Panc1 (cell line): ENCODE measurements at regions not wholly inside any gene's neighbourhood (a gene's known extent, or its start where the extent isn't known, plus 50 kb on each side); places are given as distances from the start of the nearest gene placed in this dataset.

Experiments used
- ATAC-seq: fragments of 200-7000 bp; cut with Tn5 transposase; 2 replicates; pipeline ENCODE4 v1.9.1; 2020; ENCODE audit warnings: mild to moderate bottlenecking, moderate library complexity
- BruUV-seq: library from RNA; stranded (reverse); fragments of 400-500 nt; replicated peaks from 2 replicates; lab custom pipeline; 2021; lab: Mats Ljungman, UMichigan
- CTCF ChIA-PET: fragments of 300-600 bp; sonication (Branson Sonifier 250); formaldehyde crosslinking; loops from one replicate; lab custom pipeline; 2022; ENCODE audit warnings: antibody characterized with exemption; lab: Charles Lee
- POLR2A ChIA-PET: fragments of 300-600 bp; sonication (Branson Sonifier 250); formaldehyde crosslinking; loops from one replicate; lab custom pipeline; 2022; ENCODE audit warnings: antibody characterized with exemption; lab: Charles Lee
- DNase-seq: peaks from one replicate; pipeline ENCODE4 v3.0.0-alpha.2; 2010; ENCODE audit warnings: low read depth, low spot score
- H3K27ac ChIP-seq: 2 replicates; pipeline ENCODE4 v1.5.1; 2011; ENCODE audit warnings: mild to moderate bottlenecking, low read length, inconsistent platforms
- H3K27me3 ChIP-seq: fragments of 200-500 bp; sonication (Bioruptor generic); 2 replicates; pipeline ENCODE4 v1.6.0; 2014; ENCODE audit warnings: low read length, inconsistent platforms; ENCODE audit not compliant: control insufficient read depth, insufficient read depth
- H3K36me3 ChIP-seq: fragments of 200-500 bp; sonication (Bioruptor generic); 2 replicates; pipeline ENCODE4 v1.5.1; 2014; ENCODE audit warnings: inconsistent platforms, mild to moderate bottlenecking, low read length, moderate library complexity; ENCODE audit not compliant: control insufficient read depth, insufficient read depth
- H3K4me1 ChIP-seq: 2 replicates; pipeline ENCODE4 v1.5.1; 2011; ENCODE audit warnings: inconsistent platforms, mild to moderate bottlenecking, low read length, moderate library complexity; ENCODE audit not compliant: control insufficient read depth, insufficient read depth
- H3K4me3 ChIP-seq, 2 experiments: 2 replicates each; pipeline ENCODE4 v1.5.1; 2011 to 2012; ENCODE audit warnings: low read depth in 2 of 2, low read length in 2 of 2, mild to moderate bottlenecking in 2 of 2, inconsistent platforms in 1 of 2, moderate library complexity in 1 of 2
- H3K9me3 ChIP-seq: fragments of 200-500 bp; sonication (Bioruptor generic); 2 replicates; pipeline ENCODE4 v1.5.1; 2014; ENCODE audit warnings: low read depth, mild to moderate bottlenecking, inconsistent platforms, low read length, moderate library complexity; ENCODE audit not compliant: control insufficient read depth, insufficient read depth
- CTCF ChIP-seq: fragments of 450-650 bp; IDR thresholded peaks from 2 replicates; pipeline ENCODE4 v1.5.1; 2017; ENCODE audit warnings: mild to moderate bottlenecking
- POLR2AphosphoS5 ChIP-seq: IDR thresholded peaks from 2 replicates; pipeline ENCODE4 v1.6.1; 2012; ENCODE audit warnings: mild to moderate bottlenecking, low read depth, low read length, moderate library complexity
- REST ChIP-seq, 2 experiments: IDR thresholded peaks; 2 replicates each; pipeline ENCODE4 v1.6.1; 2011 to 2012; ENCODE audit warnings: low read depth in 2 of 2, control low read depth in 1 of 2, low read length in 1 of 2, mild to moderate bottlenecking in 1 of 2, moderate library complexity in 1 of 2; ENCODE audit not compliant: insufficient read depth in 1 of 2
- SIN3A ChIP-seq: IDR thresholded peaks from 2 replicates; pipeline ENCODE4 v1.6.1; 2012; ENCODE audit warnings: low read depth, mild to moderate bottlenecking, low read length, moderate library complexity, borderline replicate concordance; ENCODE audit not compliant: insufficient read depth
- TCF7L2 ChIP-seq: IDR thresholded peaks from 2 replicates; pipeline ENCODE4 v1.6.1; 2011; ENCODE audit warnings: mild to moderate bottlenecking, low read depth, low read length, inconsistent platforms
- in situ Hi-C: cut with HindIII; loops from 2 replicates; pipeline ENCODE4 v1.10.0; 2016; ENCODE audit warnings: low sequenced_read_pairs, low pct_unique_long_range_greater_than_20kb
- intact Hi-C: fragments of 100-400 bp; cut with micrococcal nuclease; formaldehyde crosslinking; loops from one replicate; pipeline ENCODE4 v1.10.0; 2022; ENCODE audit not compliant: unreplicated experiment

GRCh38 chr13:111436446-111436845, 116.0 kb downstream of the TEX29 start:
- Histone ChIP-seq H3K4me3 (no peak overlapping the region), H3K27ac (no peak overlapping the region), H3K9me3 (no peaks in the 10 kb centered on the region), H3K4me1 (no peaks in the 10 kb centered on the region), H3K36me3 (no peaks in the 10 kb centered on the region), H3K27me3 (no peaks in the 10 kb centered on the region; the same call in none of the 2 replicates)
- ChIA-PET POLR2A (no interaction called here), CTCF (no interaction called here)
- no peak for ATAC-seq
- intact Hi-C loops (no loop called here), in situ Hi-C loops (no loop called here)
- BruUV-seq, result no TSS peak
- no peak for TF ChIP-seq TCF7L2
- TF ChIP-seq REST (IDR thresholded peaks at IDR 0.05; ENCODE audit: insufficient read depth in 1 of 2, low read depth in 2 of 2, low read length in 1 of 2), result no peak
- no peak for TF ChIP-seq SIN3A
- no peak for TF ChIP-seq POLR2AphosphoS5
- TF ChIP-seq CTCF, result no peak
- no peak for DNase-seq

- ChIA-PET POLR2A (no interaction called here), CTCF (no interaction called here)
- H3K27me3 ChIP-seq, result no peaks in the 10 kb centered on the region
- no peaks in the 10 kb centered on the region for H3K9me3 ChIP-seq
- intact Hi-C loops (no loop called here), in situ Hi-C loops (no loop called here)
- H3K4me1 ChIP-seq, result no peaks in the 10 kb centered on the region
- no peak for DNase-seq
- H3K36me3 ChIP-seq, result no peaks in the 10 kb centered on the region
- no peak for TF ChIP-seq SIN3A
- no peak for TF ChIP-seq REST (IDR thresholded peaks at IDR 0.05; ENCODE audit: insufficient read depth in 1 of 2, low read depth in 2 of 2, low read length in 1 of 2)
- no peak for TF ChIP-seq POLR2AphosphoS5
- TF ChIP-seq TCF7L2, result no peak
- no peak for TF ChIP-seq CTCF
- H3K27ac ChIP-seq, result no peak overlapping the region
- no TSS peak for BruUV-seq
- H3K4me3 ChIP-seq, result no peak overlapping the region
- no peak for ATAC-seq
These were observed 117.0 kb downstream of the TEX29 start for GRCh38 chr13:111437417-111437816.
